ENCODE measurements at regions not wholly inside any gene's neighbourhood (a gene's known extent, or its start where the extent isn't known, plus 50 kb on each side); places are given as distances from the start of the nearest gene placed in this dataset.
A peak's percentile ranks its signal among the peaks of the same experiment; 100 is the strongest.

- intact Hi-C loops (cut with micrococcal nuclease; ENCODE audit: unreplicated experiment): no loop called here
- no peak for FAIRE-seq
- no peaks in the 10 kb centered on the region for H3K79me2 ChIP-seq (ENCODE audit: insufficient read depth, low read length)
- WGBS (ENCODE audit: low lambda C conversion rate): 28% methylated on average over 16 of the region's 16 CpGs
- no peak for ATAC-seq
- no peaks in the 10 kb centered on the region for H3K4me1 ChIP-seq (ENCODE audit: insufficient read depth, low read length)
- H3K4me2 ChIP-seq (ENCODE audit: low read depth, low read length): no peak overlapping the region
- in situ Hi-C loops (cut with HindIII; ENCODE audit: extremely low pct_ligation_motif_present, low pct_unique_long_range_greater_than_20kb): no loop called here
- no peaks in the 10 kb centered on the region; the same call in 1 of the 2 replicates for H4K20me1 ChIP-seq (ENCODE audit: insufficient read depth, low read length)
- BruUV-seq (replicated peaks): no TSS peak
- POLR2A ChIA-PET: no interaction called here
- no peak overlapping the region for H3K27ac ChIP-seq (ENCODE audit: extremely low read length, insufficient read depth, low read length)
- TF ChIP-seq MNT (IDR thresholded peaks at IDR 0.05) (peak; percentile 14; the same call in 1 of the 2 replicates), HMG20B (CRISPR knock-in tag; conservative IDR thresholded peaks at IDR 0.05) (no peak), MAX (IDR thresholded peaks at IDR 0.05) (no peak), GFI1 (CRISPR knock-in tag; IDR thresholded peaks at IDR 0.05; ENCODE audit: borderline replicate concordance) (no peak), ZHX1 (CRISPR knock-in tag; IDR thresholded peaks at IDR 0.05; ENCODE audit: low read depth) (no peak), ZMYM4 (CRISPR knock-in tag; IDR thresholded peaks at IDR 0.05) (no peak)
- no peak overlapping the region for H3K9ac ChIP-seq (ENCODE audit: insufficient read depth, low read depth, low read length)
- no peak overlapping the region for H2AFZ ChIP-seq (ENCODE audit: low read length)
- no peaks in the 10 kb centered on the region for H3K36me3 ChIP-seq (replicated peaks in 1 of 2; ENCODE audit: control insufficient read depth in 1 of 2, insufficient read depth in 2 of 2, low read length in 2 of 2)
- no peak overlapping the region for H3K4me3 ChIP-seq (replicated peaks in 1 of 3; ENCODE audit: insufficient read depth in 1 of 3, low read depth in 2 of 3, low read length in 3 of 3)
- peaks cover 8 to 54% of the 10 kb centered on the region in 2 experiments; a peak in 4 of 5 replicates for H3K27me3 ChIP-seq (ENCODE audit: control insufficient read depth in 1 of 2, insufficient read depth in 2 of 2, low read length in 2 of 2)
- no peaks in the 10 kb centered on the region for H3K9me3 ChIP-seq (ENCODE audit: low read length)
- DNase-seq (ENCODE audit: low spot score): no peak
- CTCF ChIA-PET (ENCODE audit: low intra/inter-chr PET ratio, low total read pairs): no interaction called here
Observed at GRCh38 chr17:73983621-73984400, 219.7 kb upstream of the RPL38 start.

All from HepG2 (cell line).